MCF 10A (cell line): ENCODE measurements at regions not wholly inside any gene's neighbourhood (a gene's known extent, or its start where the extent isn't known, plus 50 kb on each side); places are given as distances from the start of the nearest gene placed in this dataset.

ENCODE experiments used
- BruUV-seq: library from RNA; stranded (reverse); fragments of 400-500 nt; replicated peaks from 2 replicates; lab custom pipeline; 2021; lab: Mats Ljungman, UMichigan
- CTCF ChIA-PET: fragments of 300-600 bp; sonication (Branson Sonifier 250); formaldehyde crosslinking; extraction: SDS; loops from one replicate; lab custom pipeline; 2021; ENCODE audit warnings: antibody characterized with exemption, inconsistent platforms; lab: Yijun Ruan, JAX
- POLR2A ChIA-PET: fragments of 300-600, 350-650 bp; sonication (Branson Sonifier 250); formaldehyde crosslinking; extraction: SDS; loops from one replicate; lab custom pipeline; 2020; ENCODE audit warnings: antibody characterized with exemption, inconsistent platforms; lab: Yijun Ruan, JAX
- DNase-seq: peaks from one replicate; pipeline ENCODE4 v3.0.0-alpha.2; 2018; ENCODE audit not compliant: unreplicated experiment
- H3K27ac Mint-ChIP-seq: one replicate; pipeline ENCODE4 v1.8.0; 2022; ENCODE audit warnings: mild to moderate bottlenecking, low read depth, mixed read lengths; ENCODE audit not compliant: unreplicated experiment
- H3K27me3 Mint-ChIP-seq: one replicate; pipeline ENCODE4 v1.8.0; 2022; ENCODE audit warnings: mixed read lengths; ENCODE audit not compliant: insufficient read depth, unreplicated experiment
- H3K36me3 Mint-ChIP-seq: one replicate; pipeline ENCODE4 v1.8.0; 2022; ENCODE audit warnings: mild to moderate bottlenecking, moderate library complexity, mixed read lengths; ENCODE audit not compliant: insufficient read depth, unreplicated experiment
- H3K4me1 Mint-ChIP-seq: one replicate; pipeline ENCODE4 v1.8.0; 2022; ENCODE audit warnings: mixed read lengths; ENCODE audit not compliant: insufficient read depth, unreplicated experiment
- H3K4me3 Mint-ChIP-seq: one replicate; pipeline ENCODE4 v1.8.0; 2022; ENCODE audit warnings: mild to moderate bottlenecking, moderate library complexity, mixed read lengths; ENCODE audit not compliant: unreplicated experiment
- H3K9me3 Mint-ChIP-seq: one replicate; pipeline ENCODE4 v1.8.0; 2022; ENCODE audit warnings: mixed read lengths; ENCODE audit not compliant: unreplicated experiment
- intact Hi-C: fragments of 100-400 bp; cut with micrococcal nuclease; formaldehyde crosslinking; loops from 2 replicates; pipeline ENCODE4 v1.14.1; 2022
- TF ChIP-seq, protein P1 (sequence below): fragments of 200-600 bp; IDR thresholded peaks from one replicate; pipeline ENCODE4 v1.8.0; 2022; ENCODE audit warnings: antibody characterized with exemption, mild to moderate bottlenecking; ENCODE audit not compliant: unreplicated experiment

- Mint-ChIP-seq H3K27me3 (no peaks in the 10 kb centered on the region), H3K27ac (no peak overlapping the region), H3K4me3 (no peak overlapping the region), H3K9me3 (peaks cover 6% of the 10 kb centered on the region), H3K36me3 (no peaks in the 10 kb centered on the region), H3K4me1 (no peaks in the 10 kb centered on the region)
- intact Hi-C loops = no loop called here
- no peak for DNase-seq
- ChIA-PET POLR2A (no interaction called here), CTCF (interaction anchor here (0.5 to 0.6 kb wide), 2 partner anchors 432 to 513 kb away, joined by 3 to 4 read pairs; no protein-coding TSS in a partner anchor)
- TF ChIP-seq, protein P1, sequence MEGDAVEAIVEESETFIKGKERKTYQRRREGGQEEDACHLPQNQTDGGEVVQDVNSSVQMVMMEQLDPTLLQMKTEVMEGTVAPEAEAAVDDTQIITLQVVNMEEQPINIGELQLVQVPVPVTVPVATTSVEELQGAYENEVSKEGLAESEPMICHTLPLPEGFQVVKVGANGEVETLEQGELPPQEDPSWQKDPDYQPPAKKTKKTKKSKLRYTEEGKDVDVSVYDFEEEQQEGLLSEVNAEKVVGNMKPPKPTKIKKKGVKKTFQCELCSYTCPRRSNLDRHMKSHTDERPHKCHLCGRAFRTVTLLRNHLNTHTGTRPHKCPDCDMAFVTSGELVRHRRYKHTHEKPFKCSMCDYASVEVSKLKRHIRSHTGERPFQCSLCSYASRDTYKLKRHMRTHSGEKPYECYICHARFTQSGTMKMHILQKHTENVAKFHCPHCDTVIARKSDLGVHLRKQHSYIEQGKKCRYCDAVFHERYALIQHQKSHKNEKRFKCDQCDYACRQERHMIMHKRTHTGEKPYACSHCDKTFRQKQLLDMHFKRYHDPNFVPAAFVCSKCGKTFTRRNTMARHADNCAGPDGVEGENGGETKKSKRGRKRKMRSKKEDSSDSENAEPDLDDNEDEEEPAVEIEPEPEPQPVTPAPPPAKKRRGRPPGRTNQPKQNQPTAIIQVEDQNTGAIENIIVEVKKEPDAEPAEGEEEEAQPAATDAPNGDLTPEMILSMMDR = no peak
- no TSS peak for BruUV-seq
These were observed 453.8 kb upstream of the POU3F2 start for GRCh38 chr6:98380589-98380988.

- intact Hi-C loops = no loop called here
- Mint-ChIP-seq H3K4me1 (no peaks in the 10 kb centered on the region), H3K4me3 (no peak overlapping the region), H3K9me3 (no peaks in the 10 kb centered on the region), H3K27ac (no peak overlapping the region), H3K36me3 (no peaks in the 10 kb centered on the region), H3K27me3 (no peaks in the 10 kb centered on the region)
- TF ChIP-seq, protein P1 = no peak
- no TSS peak for BruUV-seq
- CTCF ChIA-PET = interaction anchor here (0.7 kb wide), 2 partner anchors 672 to 804 kb away, joined by 3 read pairs; no protein-coding TSS in a partner anchor
- no peak for DNase-seq
- POLR2A ChIA-PET = no interaction called here
These were observed 452.1 kb upstream of the POU3F2 start for GRCh38 chr6:98382246-98382645.

DNA sequence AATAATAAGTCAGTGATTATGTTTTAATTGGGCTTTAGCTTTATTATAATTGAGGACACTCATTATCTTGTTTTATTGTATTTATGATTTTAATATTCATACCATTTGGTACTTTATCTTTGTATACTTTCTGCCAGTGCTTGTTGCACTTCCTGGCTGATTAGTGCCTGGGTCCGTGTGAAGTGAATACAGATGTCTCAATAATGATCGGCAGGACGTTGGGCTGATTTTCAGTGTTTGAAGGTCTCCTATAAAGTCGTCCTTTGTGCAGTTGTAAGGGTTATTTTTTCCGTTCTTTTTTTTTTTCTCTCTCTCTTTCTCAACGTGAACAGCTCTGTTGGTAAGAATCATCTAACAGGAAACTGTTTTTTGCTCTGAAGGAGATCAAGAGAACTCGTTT is 450.0 kb upstream of the POU3F2 start:
- no TSS peak for BruUV-seq
- TF ChIP-seq, protein P1 = no peak
- no peak overlapping the region for H3K4me3 Mint-ChIP-seq
- H3K27me3 Mint-ChIP-seq = no peaks in the 10 kb centered on the region
- H3K4me1 Mint-ChIP-seq = no peaks in the 10 kb centered on the region
- H3K27ac Mint-ChIP-seq = no peak overlapping the region
- H3K36me3 Mint-ChIP-seq = no peaks in the 10 kb centered on the region
- ChIA-PET CTCF (interaction anchor here (0.6 kb wide), 1 partner anchor 912 kb away, joined by 3 read pairs; no protein-coding TSS in a partner anchor), POLR2A (no interaction called here)
- no peak for DNase-seq
- intact Hi-C loops = no loop called here
- H3K9me3 Mint-ChIP-seq = no peaks in the 10 kb centered on the region

- ChIA-PET CTCF (interaction anchor here (0.6 kb wide), 1 partner anchor 911 kb away, joined by 3 read pairs; no protein-coding TSS in a partner anchor), POLR2A (no interaction called here)
- H3K27me3 Mint-ChIP-seq = no peaks in the 10 kb centered on the region
- no peaks in the 10 kb centered on the region for H3K9me3 Mint-ChIP-seq
- no TSS peak for BruUV-seq
- no peak for DNase-seq
- H3K27ac Mint-ChIP-seq = no peak overlapping the region
- H3K4me1 Mint-ChIP-seq = no peaks in the 10 kb centered on the region
- no peak overlapping the region for H3K4me3 Mint-ChIP-seq
- TF ChIP-seq, protein P1 = no peak
- H3K36me3 Mint-ChIP-seq = no peaks in the 10 kb centered on the region
- intact Hi-C loops = no loop called here
These were observed 449.6 kb upstream of the POU3F2 start for GRCh38 chr6:98384801-98385200.
